ENCODE measurements at regions not wholly inside any gene's neighbourhood (a gene's known extent, or its start where the extent isn't known, plus 50 kb on each side); places are given as distances from the start of the nearest gene placed in this dataset.
"Not testable (repeated sequence)": the region's sequence is repeated elsewhere in the genome, so short reads cannot be mapped to it uniquely, and the experiment has no call there.

GRCh38 chr1:120656116-120656515 is 67.6 kb upstream of the NBPF26 start:
- intact Hi-C loops (cut with micrococcal nuclease); BruUV-seq (replicated peaks); H3K27ac ChIP-seq (ENCODE audit: low read depth, low read length); H2AFZ ChIP-seq (ENCODE audit: low read depth, low read length, poor library complexity, severe bottlenecking); H3K36me3 ChIP-seq (ENCODE audit: control insufficient read depth in 1 of 2, insufficient read depth in 2 of 2, low read length in 2 of 2); H3K9me2 ChIP-seq (ENCODE audit: insufficient read depth); POLR2A ChIA-PET; RAD21 ChIA-PET (ENCODE audit: low non-redundant PET in 1 of 2, low total read pairs in 2 of 2, uncharacterized antibody in 2 of 2, unreplicated experiment in 2 of 2); H3K4me1 ChIP-seq (ENCODE audit: control insufficient read depth in 1 of 2, insufficient read depth in 2 of 2, low read length in 2 of 2); H3K9ac ChIP-seq (ENCODE audit: low read length); DNase-seq (ENCODE audit: low read depth, low spot score); H3K9me3 ChIP-seq (ENCODE audit: control insufficient read depth in 1 of 2, insufficient read depth in 1 of 2, low read depth in 1 of 2, low read length in 2 of 2); H3K4me3 ChIP-seq (replicated peaks in 1 of 2; ENCODE audit: low read depth in 1 of 2, low read length in 2 of 2); CTCF ChIA-PET; H3K79me2 ChIP-seq (ENCODE audit: insufficient read depth, low read length); H4K20me1 ChIP-seq (ENCODE audit: insufficient read depth); H3K27me3 ChIP-seq (ENCODE audit: insufficient read depth, low read length); H3K4me2 ChIP-seq (ENCODE audit: low read length); ATAC-seq: not testable (repeated sequence)

GRCh38 chr1:120657804-120658203 is 65.9 kb upstream of the NBPF26 start:
- H3K27ac ChIP-seq (ENCODE audit: low read depth, low read length); H3K9ac ChIP-seq (ENCODE audit: low read length); H3K9me3 ChIP-seq (ENCODE audit: control insufficient read depth in 1 of 2, insufficient read depth in 1 of 2, low read depth in 1 of 2, low read length in 2 of 2); H3K36me3 ChIP-seq (ENCODE audit: control insufficient read depth in 1 of 2, insufficient read depth in 2 of 2, low read length in 2 of 2); H3K4me2 ChIP-seq (ENCODE audit: low read length); H3K27me3 ChIP-seq (ENCODE audit: insufficient read depth, low read length); H2AFZ ChIP-seq (ENCODE audit: low read depth, low read length, poor library complexity, severe bottlenecking); DNase-seq (ENCODE audit: low read depth, low spot score); CTCF ChIA-PET; ATAC-seq; POLR2A ChIA-PET; H3K4me3 ChIP-seq (replicated peaks in 1 of 2; ENCODE audit: low read depth in 1 of 2, low read length in 2 of 2); H3K79me2 ChIP-seq (ENCODE audit: insufficient read depth, low read length); H4K20me1 ChIP-seq (ENCODE audit: insufficient read depth); intact Hi-C loops (cut with micrococcal nuclease); RAD21 ChIA-PET (ENCODE audit: low non-redundant PET in 1 of 2, low total read pairs in 2 of 2, uncharacterized antibody in 2 of 2, unreplicated experiment in 2 of 2); H3K4me1 ChIP-seq (ENCODE audit: control insufficient read depth in 1 of 2, insufficient read depth in 2 of 2, low read length in 2 of 2); BruUV-seq (replicated peaks); H3K9me2 ChIP-seq (ENCODE audit: insufficient read depth): not testable (repeated sequence)

- intact Hi-C loops (cut with micrococcal nuclease); DNase-seq (ENCODE audit: low read depth, low spot score); H3K9me3 ChIP-seq (ENCODE audit: control insufficient read depth in 1 of 2, insufficient read depth in 1 of 2, low read depth in 1 of 2, low read length in 2 of 2); POLR2A ChIA-PET; RAD21 ChIA-PET (ENCODE audit: low non-redundant PET in 1 of 2, low total read pairs in 2 of 2, uncharacterized antibody in 2 of 2, unreplicated experiment in 2 of 2); H3K9me2 ChIP-seq (ENCODE audit: insufficient read depth); H3K36me3 ChIP-seq (ENCODE audit: control insufficient read depth in 1 of 2, insufficient read depth in 2 of 2, low read length in 2 of 2); H3K79me2 ChIP-seq (ENCODE audit: insufficient read depth, low read length); H3K9ac ChIP-seq (ENCODE audit: low read length); CTCF ChIA-PET; H3K4me3 ChIP-seq (replicated peaks in 1 of 2; ENCODE audit: low read depth in 1 of 2, low read length in 2 of 2); H3K27ac ChIP-seq (ENCODE audit: low read depth, low read length); H3K4me1 ChIP-seq (ENCODE audit: control insufficient read depth in 1 of 2, insufficient read depth in 2 of 2, low read length in 2 of 2); H2AFZ ChIP-seq (ENCODE audit: low read depth, low read length, poor library complexity, severe bottlenecking); H4K20me1 ChIP-seq (ENCODE audit: insufficient read depth); H3K4me2 ChIP-seq (ENCODE audit: low read length); BruUV-seq (replicated peaks); ATAC-seq; H3K27me3 ChIP-seq (ENCODE audit: insufficient read depth, low read length): not testable (repeated sequence)
Observed at GRCh38 chr1:120658622-120659021, 65.1 kb upstream of the NBPF26 start.

GRCh38 chr1:120659133-120659532 is 64.6 kb upstream of the NBPF26 start:
- H3K27ac ChIP-seq (ENCODE audit: low read depth, low read length); H3K9ac ChIP-seq (ENCODE audit: low read length); H3K4me2 ChIP-seq (ENCODE audit: low read length); H3K27me3 ChIP-seq (ENCODE audit: insufficient read depth, low read length); RAD21 ChIA-PET (ENCODE audit: low non-redundant PET in 1 of 2, low total read pairs in 2 of 2, uncharacterized antibody in 2 of 2, unreplicated experiment in 2 of 2); H3K9me3 ChIP-seq (ENCODE audit: control insufficient read depth in 1 of 2, insufficient read depth in 1 of 2, low read depth in 1 of 2, low read length in 2 of 2); H3K4me3 ChIP-seq (replicated peaks in 1 of 2; ENCODE audit: low read depth in 1 of 2, low read length in 2 of 2); H3K79me2 ChIP-seq (ENCODE audit: insufficient read depth, low read length); H3K9me2 ChIP-seq (ENCODE audit: insufficient read depth); DNase-seq (ENCODE audit: low read depth, low spot score); ATAC-seq; H4K20me1 ChIP-seq (ENCODE audit: insufficient read depth); POLR2A ChIA-PET; CTCF ChIA-PET; H3K36me3 ChIP-seq (ENCODE audit: control insufficient read depth in 1 of 2, insufficient read depth in 2 of 2, low read length in 2 of 2); H3K4me1 ChIP-seq (ENCODE audit: control insufficient read depth in 1 of 2, insufficient read depth in 2 of 2, low read length in 2 of 2); H2AFZ ChIP-seq (ENCODE audit: low read depth, low read length, poor library complexity, severe bottlenecking); BruUV-seq (replicated peaks); intact Hi-C loops (cut with micrococcal nuclease): not testable (repeated sequence)

Measured in HCT116 (cell line).